NCI-H526 treated with DMSO at 0.1 percent for 48 hours (cell line): ENCODE measurements at regions not wholly inside any gene's neighbourhood (a gene's known extent, or its start where the extent isn't known, plus 50 kb on each side); places are given as distances from the start of the nearest gene placed in this dataset.

Source experiments
- DNase-seq: peaks from one replicate; lab custom pipeline; 2025; lab: John Stamatoyannopoulos, UW

DNA sequence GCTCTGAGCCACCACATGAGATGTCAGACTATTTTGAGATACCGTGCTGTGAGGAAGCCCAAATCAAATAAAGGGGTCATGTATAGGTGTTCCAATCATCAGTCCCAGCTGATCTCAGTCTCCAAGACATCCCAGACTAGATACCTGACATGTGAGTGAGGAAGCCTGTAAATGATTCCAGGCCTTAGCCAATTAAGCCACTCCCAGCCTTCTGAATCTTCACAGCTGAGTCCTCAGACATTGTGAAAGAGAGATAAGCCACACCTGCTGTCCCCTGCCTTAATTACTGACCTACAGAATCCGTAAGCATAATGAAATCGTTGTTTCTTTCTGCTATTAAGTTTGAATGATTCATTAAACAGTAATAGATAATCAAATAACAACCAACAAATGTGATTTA is 671.4 kb downstream of the ZNF674 start:
- no peak for DNase-seq

DNA sequence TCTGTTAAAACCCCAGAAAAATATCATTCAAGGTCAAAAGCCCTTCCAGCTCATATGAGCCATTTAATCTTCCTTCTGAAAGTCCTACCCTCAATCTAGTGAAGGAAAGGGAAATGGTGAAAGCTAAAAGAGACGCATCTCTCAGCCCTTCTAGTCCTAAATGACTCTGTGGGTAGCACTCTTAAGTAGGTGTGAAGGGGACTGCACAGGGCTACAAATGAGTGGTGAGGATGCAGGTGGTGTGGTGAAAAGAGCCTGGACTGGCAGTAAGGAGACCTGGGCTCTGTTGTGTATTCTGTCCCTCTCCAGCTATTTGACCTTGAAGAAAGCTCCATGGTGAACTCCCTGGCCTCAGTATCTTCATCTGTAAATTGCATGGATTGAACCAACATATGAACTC is 671.8 kb upstream of the DIPK2B start:
- DNase-seq = no peak

DNA sequence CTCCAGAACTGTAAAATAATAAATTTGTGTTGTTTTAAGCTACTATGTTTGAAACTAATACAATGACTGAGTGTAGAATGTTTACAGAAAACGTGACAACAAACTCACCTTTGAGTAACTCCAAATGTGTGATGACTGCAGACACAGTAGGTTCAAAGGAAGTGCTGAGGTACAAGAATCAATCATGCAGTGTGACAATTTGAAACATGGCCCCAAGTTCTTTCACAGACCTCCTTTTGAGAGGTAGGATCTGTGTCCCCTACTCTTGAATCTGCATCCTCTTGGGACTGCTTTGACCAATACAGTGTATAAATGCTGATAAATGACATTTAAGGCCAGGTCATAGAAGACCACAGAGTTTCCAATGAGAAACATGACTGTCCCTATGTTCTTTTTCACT is 667.7 kb upstream of the DIPK2B start:
- DNase-seq = no peak

DNA sequence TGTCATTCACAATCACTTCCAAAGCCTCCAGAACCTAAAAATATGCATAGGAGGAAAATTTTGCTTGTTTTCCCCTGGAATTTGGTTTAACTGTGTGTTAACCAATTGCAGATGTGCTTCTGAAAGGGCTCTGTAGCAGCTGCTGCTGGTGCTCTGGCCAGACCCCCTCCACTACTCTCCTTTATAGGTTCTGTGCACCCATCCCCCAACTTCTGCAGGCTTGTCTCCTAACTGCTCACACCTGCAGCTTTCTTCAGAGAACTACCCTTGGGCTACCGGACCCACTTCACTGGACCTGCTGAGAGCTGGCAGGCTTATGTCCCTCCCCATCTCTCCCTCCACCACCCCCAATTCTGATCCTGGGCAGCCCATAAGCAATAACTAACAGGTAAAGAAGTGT is 662.1 kb upstream of the DIPK2B start:
- DNase-seq = no peak

DNA sequence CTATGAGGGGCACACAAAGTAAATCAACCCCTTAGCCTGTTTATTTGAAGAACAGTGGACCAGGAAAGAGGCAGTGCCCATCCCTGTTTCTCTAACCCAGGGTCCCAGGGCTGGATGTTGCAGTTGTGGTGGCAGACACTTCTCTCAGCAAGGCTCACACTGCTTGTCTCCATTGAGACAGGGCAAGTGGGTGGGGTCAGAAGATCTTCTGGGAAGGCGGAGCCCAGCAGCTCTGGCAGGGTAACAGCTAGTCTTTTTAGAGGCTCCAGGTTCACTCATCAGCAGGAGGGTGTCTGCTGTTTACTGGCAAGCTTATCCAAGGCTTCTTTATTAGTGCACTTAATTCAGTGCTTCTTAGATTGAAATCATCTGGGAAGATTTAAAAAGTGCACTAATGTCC is 659.8 kb upstream of the DIPK2B start:
- DNase-seq = no peak

DNA sequence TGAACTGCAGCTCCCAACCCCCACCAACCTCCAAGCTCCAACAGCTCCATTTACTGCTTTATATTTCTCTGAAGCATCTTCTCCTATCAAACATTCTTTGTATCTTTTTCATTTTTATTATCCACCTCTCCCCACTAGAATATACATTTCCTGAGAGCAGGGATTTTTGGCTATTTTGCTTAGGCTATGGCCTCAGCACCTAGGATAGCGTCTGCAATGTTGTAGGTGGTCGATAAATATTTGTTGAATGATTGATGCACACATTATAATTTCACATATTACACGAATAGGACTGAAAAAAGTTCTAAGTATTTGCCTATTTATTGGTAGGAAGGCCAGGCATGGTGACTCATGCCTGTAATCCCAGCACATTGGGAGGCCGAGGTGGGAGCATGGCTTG is 658.7 kb upstream of the DIPK2B start:
- no peak for DNase-seq

DNA sequence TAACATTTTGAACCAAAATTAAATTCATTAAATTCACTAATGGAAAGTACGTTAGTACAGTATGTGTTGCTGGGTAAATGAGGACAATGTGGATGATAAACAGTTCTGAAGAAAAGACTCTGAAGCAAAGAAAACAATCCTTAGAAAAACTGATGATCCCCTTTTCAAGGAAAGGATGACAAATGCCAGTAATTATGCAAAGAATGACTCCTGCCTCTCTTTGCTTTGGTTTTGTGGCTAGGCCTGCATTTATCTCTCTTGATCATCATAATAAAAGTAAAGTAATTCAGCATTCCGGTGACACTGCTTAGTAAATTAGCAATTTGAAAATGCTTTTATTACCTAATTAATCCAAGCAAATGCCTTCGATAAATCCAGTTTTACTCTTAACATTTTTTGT is 652.2 kb upstream of the DIPK2B start:
- DNase-seq = no peak

DNA sequence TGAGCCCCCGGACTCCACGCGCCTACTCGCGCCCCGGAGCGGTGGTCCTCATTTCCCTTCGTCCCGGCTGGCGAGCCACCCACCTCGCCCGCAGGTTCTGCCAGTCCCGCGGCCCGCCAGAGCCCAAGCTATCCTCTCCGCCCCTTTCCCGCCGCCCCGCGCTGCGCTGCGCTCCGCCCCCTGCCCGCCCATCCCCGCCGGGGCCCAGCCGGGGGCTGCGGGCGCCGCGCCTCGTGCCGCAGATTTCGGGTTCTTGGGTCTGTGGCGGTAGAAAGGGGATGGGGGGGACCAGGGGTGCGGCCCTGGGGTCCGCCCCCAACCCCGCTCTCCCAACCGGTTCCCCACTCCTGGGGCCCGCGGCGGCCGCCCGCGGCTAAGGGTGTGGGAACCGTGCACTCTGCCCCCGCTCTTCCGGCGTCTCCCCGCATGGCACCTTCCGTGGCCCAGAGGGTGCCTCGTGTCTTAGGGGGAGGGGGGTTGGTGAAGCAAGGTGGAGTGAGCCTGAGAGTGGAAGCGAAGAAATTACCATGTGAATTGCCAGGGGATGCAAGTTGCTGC is 650.8 kb upstream of the DIPK2B start:
- no peak for DNase-seq

DNA sequence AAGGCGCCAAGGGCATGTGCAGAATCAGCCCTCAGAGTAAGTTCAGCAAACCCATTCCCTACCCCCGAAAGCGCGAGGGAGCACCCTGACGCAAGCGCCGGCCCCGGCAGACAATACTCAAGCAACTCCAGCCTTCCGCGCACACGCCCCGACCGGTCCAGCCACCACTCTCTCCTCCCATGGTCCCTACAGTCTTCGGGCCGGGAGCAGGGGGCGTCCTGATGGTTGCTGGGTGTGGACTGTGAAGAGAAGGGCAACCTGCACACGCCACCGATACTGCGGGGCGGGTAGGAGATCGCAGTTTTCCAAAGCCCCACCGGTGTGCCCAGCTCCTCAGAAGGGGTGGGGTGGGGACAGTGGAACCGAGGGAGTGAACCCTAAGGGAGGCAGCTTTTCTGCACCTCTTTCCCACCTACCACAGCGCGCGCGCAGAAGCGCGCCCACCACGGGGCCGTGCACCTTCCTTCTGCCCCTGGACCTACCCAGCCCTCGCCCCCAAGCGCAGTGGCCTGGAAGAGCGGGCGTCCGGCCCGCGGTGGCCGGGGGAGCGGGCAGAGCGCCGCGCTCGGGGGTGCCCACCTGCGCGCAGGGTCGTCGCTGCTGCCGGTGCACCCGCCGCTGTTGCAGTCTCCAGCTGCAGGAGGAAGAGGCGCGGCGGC is 650.2 kb upstream of the DIPK2B start:
- DNase-seq = no peak

DNA sequence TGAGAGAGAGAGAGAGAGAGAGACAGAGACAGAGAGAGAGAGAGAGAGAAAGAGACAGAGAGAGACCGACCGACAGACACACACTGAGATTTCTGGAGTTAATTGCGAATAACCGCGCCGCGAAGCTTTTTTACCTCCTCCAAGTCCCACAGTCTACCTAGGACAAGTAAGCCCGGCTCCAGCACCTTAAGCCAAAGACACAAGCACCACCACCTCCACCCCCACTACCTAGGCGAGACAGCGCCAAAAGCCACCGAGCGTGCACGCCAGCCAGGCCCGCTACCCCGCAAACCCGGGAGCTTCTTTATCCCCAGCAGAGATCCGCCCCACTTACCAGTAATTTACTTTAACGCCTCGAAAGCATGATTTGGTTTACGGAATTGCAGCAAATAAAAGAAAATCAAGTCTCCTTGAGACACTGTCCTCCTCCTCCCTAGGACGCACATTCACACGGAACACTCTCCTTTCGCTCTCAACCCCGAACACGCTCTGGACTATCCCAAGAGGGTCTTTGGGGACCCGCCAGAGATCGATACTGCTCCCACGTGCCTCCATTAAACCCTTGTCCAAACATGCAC is 649.6 kb upstream of the DIPK2B start:
- no peak for DNase-seq

DNA sequence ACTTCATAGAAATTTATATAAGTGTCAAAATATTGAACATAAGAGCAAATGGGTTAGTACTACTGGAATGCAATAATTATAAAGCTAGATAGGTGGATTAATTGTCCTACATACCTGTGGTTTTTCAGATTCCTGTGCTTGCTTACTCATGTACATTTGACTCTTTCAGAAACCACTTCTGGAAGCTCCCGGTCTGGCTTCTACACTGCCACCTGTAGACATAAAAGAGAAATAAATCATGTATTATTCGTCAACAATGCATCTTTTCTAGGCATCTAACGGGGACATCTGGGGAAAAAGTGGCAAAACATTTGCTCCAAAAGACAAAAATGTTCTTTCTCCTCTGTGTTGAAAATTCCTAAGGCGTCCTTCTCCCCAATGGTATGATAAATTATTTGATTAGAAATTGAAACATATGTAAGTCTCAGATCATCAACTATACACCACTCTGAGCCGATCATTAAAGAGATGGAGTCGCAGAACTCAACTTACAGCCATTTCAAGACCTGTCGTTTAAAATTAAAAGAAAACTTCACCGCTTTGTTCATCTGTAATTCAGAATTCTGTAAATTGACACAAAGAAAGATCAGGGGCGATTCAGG is 648.7 kb upstream of the DIPK2B start:
- no peak for DNase-seq

DNA sequence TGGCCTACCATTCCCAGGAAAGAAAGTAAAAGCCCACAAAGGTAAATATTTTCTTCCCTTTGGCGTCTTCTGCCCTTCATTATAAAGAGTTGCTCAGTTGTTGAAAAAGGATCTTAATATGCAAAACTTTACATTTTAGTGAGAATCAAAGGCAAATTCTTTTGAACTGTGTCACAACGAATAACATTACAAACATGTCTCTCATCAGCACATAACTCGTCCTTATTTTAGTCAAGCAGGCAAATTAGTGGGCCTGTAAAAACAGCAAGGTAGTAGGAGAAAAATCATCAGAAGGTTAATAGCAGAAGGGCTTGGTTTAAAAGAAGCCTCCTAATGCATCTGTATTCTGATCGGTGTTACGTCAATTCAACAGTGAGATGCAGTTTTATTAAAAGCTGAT is 647.3 kb upstream of the DIPK2B start:
- no peak for DNase-seq

DNA sequence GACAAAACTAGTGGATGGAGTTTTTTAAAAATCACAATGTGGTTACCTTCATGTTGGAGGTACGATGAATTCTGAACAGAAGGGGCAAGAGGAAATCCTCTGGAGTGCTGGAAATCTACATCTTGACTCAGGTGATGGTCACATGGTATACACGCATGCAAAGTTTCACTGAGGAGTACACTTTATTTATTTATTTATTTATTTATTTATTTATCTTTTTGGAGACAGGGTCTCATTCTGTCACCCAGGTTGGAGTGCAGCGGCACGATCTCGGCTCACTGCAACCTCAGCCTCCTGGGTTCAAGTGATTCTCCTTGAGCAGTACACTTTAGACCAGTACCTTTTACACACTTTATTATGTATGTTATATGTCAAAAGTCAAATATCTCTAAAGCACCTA is 645.7 kb upstream of the DIPK2B start:
- no peak for DNase-seq

DNA sequence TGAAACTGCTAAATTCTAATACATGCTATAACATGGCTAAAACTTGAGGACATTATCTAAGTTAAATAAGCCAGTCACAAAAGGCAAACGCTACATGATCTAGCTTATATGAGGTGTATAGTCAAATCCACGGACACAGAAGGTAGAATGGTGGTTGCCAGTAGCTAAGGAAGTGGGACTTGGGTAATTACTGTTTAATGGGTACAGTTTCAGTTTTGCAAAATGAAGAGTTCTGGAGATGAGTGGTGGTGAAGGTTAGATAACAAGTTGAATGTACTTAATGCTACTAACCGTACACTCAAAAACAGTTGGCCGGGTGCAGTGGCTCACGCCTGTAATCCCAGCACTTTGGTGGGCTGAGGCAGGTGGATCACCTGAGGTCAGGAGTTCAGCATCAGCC is 644.5 kb upstream of the DIPK2B start:
- DNase-seq = no peak

DNA sequence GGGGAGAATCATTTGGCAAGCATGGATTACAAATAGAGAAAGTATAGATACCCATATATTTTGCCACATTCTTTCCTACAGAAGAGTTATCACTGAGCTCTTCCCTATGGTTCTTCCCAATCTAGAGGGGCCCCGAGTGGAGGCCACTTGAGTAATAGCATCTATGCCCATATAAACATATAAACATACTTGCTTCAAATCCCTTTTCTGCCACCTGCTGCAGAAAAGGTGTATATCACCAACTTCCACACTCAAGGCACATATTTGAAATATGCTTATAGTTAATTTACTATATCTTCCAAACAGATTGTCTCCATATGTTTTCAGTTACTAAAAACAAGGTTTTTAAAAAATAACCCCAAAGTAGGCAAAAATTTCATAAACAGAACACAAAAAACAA is 642.8 kb upstream of the DIPK2B start:
- DNase-seq = no peak

DNA sequence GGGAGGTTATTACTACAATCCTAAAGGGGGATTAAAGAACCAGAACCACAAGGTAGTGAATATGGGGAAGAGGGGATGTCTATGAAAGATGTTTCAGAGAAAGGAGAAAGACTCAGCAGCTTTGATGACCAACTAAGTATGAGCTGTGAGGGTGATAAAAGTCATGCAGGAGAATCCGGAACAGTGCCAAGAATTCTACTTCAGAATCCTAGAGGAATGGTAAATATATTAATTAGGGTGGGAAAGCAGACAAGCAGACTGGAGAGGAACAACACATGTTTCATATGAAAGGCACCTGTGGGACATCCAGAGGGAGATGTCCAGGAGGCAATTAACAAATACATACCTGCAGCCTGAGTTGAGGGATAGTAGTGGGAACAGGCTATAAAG is 642.2 kb upstream of the DIPK2B start:
- no peak for DNase-seq

DNA sequence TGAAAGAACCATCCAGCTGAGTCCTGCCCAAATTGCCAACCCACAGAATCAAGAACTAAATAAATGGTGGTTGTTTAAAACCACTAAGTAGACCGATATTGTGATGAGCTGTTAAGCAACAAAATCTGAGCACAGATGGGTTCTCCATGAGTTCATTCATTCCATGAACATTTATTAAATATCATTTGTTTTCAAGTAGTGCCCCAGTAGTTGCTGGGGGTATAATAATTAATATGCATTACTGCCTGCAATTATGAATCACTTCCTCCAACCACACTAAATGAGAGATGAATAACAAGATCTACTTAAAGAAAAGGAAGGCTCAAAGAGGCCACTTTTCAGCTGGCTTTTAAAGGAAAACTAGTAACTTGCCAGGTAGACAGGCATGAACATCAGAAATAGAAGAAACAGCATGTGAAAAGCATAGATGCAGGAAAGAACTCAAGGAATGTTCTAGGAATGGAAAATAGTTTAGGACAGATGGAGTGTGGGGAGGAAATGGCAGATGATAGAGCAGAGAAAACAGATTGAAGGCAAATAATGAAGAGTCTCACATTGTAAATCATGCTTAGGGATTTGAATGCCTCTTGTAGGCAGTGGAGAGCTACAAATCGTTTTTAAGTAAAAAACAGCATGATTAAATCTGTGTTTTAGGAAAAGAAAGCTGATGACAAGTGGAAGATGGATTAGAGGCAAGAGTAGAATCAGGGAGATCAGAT is 641.7 kb upstream of the DIPK2B start:
- DNase-seq = no peak

DNA sequence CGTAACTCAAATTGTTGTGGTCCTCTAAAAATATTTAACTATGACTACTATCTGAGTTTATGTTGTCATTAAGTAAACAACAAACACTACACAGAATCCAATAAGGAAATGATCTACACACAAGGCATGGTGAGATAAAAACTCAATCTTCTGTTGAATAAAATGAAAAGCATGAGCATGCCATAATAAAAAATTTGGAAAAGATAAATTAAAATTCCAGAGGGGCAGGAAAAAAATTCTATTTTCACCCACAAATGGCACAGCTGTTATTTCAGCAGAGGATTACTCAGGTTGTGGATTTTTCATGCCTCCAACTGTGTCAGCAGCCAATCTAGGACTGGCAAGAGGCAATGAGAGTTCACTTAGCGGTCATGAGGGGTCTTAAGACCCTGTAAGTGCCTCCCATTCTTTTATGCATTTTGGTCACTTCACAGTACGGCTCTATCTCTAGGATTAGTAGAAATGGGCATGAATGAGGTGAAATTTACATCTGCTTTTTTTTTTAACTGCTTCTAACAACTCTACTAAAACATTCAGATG is 639.8 kb upstream of the DIPK2B start:
- no peak for DNase-seq

DNA sequence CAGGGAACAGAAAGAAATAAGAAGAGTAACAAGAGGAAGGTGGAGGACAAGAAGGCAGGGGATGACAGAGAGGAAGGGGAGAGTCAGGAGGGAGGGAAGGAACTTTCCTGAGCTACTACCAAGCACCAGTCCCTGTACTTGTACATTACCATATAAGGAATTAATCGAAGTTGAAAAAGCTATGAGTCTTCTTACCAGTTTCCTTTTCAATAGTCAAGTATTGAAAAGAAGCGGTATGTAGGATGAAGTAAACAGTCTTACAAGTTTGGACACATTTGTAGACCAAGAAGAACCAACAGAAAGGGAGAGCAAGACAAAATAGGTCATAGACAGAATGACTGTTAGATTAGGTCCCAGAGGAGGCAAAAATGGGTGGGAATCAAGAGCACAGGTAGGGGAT is 629.7 kb upstream of the DIPK2B start:
- no peak for DNase-seq

DNA sequence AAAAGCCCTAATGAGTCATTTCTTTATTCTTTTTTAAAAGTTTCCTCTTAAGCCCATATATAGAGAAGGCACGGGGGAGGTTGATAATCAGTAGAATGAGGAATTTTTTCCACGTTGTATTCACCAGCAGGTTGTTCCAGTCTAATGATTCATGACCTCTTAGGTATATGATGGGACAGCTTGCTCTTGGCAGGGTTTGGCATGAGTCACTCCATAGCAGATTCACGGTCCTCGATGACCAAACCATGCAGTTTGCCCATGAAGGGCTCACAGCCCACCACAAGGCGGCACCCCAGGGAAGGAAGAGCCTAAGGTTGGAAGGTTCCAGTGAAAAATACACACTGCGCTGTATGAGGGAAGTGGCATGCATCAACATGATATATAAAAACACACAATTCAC is 623.8 kb upstream of the DIPK2B start:
- no peak for DNase-seq

DNA sequence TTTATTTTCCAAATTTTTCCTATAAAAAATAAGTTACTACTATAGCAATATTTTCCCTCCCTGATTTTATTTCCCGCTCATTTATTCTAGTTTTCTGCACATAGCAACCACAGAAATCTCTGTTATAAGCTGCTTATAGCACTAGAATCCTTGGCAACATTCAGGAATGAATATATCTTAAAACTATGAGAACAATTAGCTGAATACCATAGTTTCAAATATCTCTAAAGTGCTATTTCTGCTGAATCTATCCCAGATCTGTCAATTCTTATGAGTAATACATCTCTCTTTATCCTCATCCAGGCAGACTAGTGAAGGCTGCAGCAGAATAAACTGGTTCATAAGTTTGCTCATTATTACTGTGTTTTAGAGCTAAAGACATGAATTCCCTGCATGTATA is 622.9 kb upstream of the DIPK2B start:
- no peak for DNase-seq

DNA sequence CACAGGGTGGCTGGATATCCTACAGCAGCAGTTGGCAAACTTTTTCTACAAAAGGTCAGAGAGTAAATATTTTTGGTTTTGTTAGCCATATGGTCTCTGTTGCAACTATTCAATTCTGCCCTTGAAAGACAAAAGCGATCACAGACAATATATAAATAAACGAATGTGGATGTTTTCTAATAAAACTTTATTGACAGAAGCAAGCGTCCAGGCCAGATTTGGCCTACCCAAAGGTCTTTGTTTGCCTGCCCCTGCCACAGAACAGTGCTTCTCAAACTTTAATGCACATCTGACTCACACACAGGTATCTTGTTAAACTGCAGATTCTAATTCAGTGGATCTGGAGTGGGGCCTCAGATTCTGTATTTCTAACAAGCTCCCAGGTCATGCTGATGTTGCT is 621.4 kb upstream of the DIPK2B start:
- DNase-seq = no peak

DNA sequence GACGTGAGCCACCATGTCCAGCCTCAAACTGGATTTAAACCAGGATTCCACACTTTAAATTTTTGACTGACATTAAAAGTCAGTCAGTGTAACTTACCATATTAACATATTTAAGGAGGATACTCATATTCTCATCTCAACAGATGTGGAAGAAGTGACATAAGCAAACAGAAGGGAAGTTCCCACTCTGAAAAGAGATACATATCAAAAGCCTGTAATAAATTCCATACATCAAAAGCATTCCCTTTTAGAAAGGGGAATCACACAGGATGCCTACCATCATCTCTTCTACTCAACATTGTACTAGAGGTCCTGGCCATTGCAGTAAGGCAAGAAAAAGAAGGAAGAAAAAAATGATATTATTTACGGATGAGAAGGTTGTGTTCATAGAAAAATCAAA is 618.2 kb upstream of the DIPK2B start:
- no peak for DNase-seq
